ENCODE measurements at regions not wholly inside any gene's neighbourhood (a gene's known extent, or its start where the extent isn't known, plus 50 kb on each side); places are given as distances from the start of the nearest gene placed in this dataset.

GRCh38 chr10:81116990-81117389 lies 579.3 kb downstream of the SH2D4B start:
- TF ChIP-seq CTCF (IDR thresholded peaks at IDR 0.05; ENCODE audit: insufficient read depth, low read length) = no peak
- H3K4me3 ChIP-seq (ENCODE audit: low read depth, low read length) = no peak overlapping the region
- DNase-seq (ENCODE audit: low read depth) = no peak

GRCh38 chr10:81127931-81128330 lies 590.2 kb downstream of the SH2D4B start:
- no peak for DNase-seq (ENCODE audit: low read depth)
- H3K4me3 ChIP-seq (ENCODE audit: low read depth, low read length) = no peak overlapping the region
- no peak for TF ChIP-seq CTCF (IDR thresholded peaks at IDR 0.05; ENCODE audit: insufficient read depth, low read length)

GRCh38 chr10:81130014-81130413 lies 592.3 kb downstream of the SH2D4B start:
- no peak overlapping the region for H3K4me3 ChIP-seq (ENCODE audit: low read depth, low read length)
- DNase-seq (ENCODE audit: low read depth) = no peak
- TF ChIP-seq CTCF (IDR thresholded peaks at IDR 0.05; ENCODE audit: insufficient read depth, low read length) = no peak

GRCh38 chr10:81135851-81136250 lies 598.1 kb downstream of the SH2D4B start:
- H3K4me3 ChIP-seq (ENCODE audit: low read depth, low read length) = no peak overlapping the region
- TF ChIP-seq CTCF (IDR thresholded peaks at IDR 0.05; ENCODE audit: insufficient read depth, low read length) = no peak
- DNase-seq (ENCODE audit: low read depth) = no peak

- no peak for DNase-seq (ENCODE audit: low read depth)
- no peak for TF ChIP-seq CTCF (IDR thresholded peaks at IDR 0.05; ENCODE audit: insufficient read depth, low read length)
- no peak overlapping the region for H3K4me3 ChIP-seq (ENCODE audit: low read depth, low read length)
Observed at GRCh38 chr10:81136261-81136660, 598.6 kb downstream of the SH2D4B start.

- H3K4me3 ChIP-seq (ENCODE audit: low read depth, low read length) = no peak overlapping the region
- TF ChIP-seq CTCF (IDR thresholded peaks at IDR 0.05; ENCODE audit: insufficient read depth, low read length) = no peak
Observed at GRCh38 chr10:81145975-81146374, 608.3 kb downstream of the SH2D4B start.

GRCh38 chr10:81146436-81146835 lies 608.7 kb downstream of the SH2D4B start:
- TF ChIP-seq CTCF (IDR thresholded peaks at IDR 0.05; ENCODE audit: insufficient read depth, low read length) = no peak
- no peak overlapping the region for H3K4me3 ChIP-seq (ENCODE audit: low read depth, low read length)
- no peak for DNase-seq (ENCODE audit: low read depth)

More at GRCh38 chr10:81145975-81146374, 608.3 kb downstream of the SH2D4B start:
- no peak for DNase-seq (ENCODE audit: low read depth)
